Caco-2 (cell line): ENCODE measurements at regions not wholly inside any gene's neighbourhood (a gene's known extent, or its start where the extent isn't known, plus 50 kb on each side); places are given as distances from the start of the nearest gene placed in this dataset.

ENCODE experiments used
- BruUV-seq: library from RNA; stranded (reverse); fragments of 400-500 nt; replicated peaks from 2 replicates; lab custom pipeline; 2021; lab: Mats Ljungman, UMichigan
- CTCF ChIA-PET: fragments of 300-600 bp; sonication (Branson Sonifier 250); formaldehyde crosslinking; loops from one replicate; lab custom pipeline; 2022; ENCODE audit warnings: antibody characterized with exemption; lab: Charles Lee
- POLR2A ChIA-PET: fragments of 300-600 bp; sonication (Branson Sonifier 250); formaldehyde crosslinking; loops from one replicate; lab custom pipeline; 2022; ENCODE audit warnings: antibody characterized with exemption; lab: Charles Lee
- DNase-seq, 2 experiments: peaks; one replicate each; pipeline versions ENCODE4 v3.0.0 to v3.0.0-alpha.2; 2020 to 2022
- H3K27me3 ChIP-seq: replicated peaks from 2 replicates; pipeline ENCODE4 v1.6.0; 2011; ENCODE audit warnings: low read length; ENCODE audit not compliant: control insufficient read depth, insufficient read depth
- H3K36me3 ChIP-seq: 2 replicates; pipeline ENCODE4 v1.5.1; 2011; ENCODE audit warnings: low read length; ENCODE audit not compliant: control insufficient read depth, insufficient read depth
- H3K4me1 ChIP-seq: fragments of 250-450 bp; sonication (Bioruptor Pico); 2 replicates; pipeline ENCODE4 v1.5.1; 2020; ENCODE audit warnings: mild to moderate bottlenecking
- H3K4me3 ChIP-seq: 2 replicates; pipeline ENCODE4 v1.5.1; 2011; ENCODE audit warnings: low read depth, mild to moderate bottlenecking, control low read depth, low read length
- H3K9me3 ChIP-seq: fragments of 250-450 bp; sonication (Bioruptor Pico); 2 replicates; pipeline ENCODE4 v1.5.1; 2020; ENCODE audit warnings: mild to moderate bottlenecking, moderate library complexity
- H3K27ac Mint-ChIP-seq: one replicate; pipeline ENCODE4 v1.8.0; 2022; ENCODE audit warnings: mixed read lengths; ENCODE audit not compliant: unreplicated experiment
- H3K27me3 Mint-ChIP-seq: one replicate; pipeline ENCODE4 v1.8.0; 2022; ENCODE audit warnings: mixed read lengths; ENCODE audit not compliant: insufficient read depth, unreplicated experiment
- H3K36me3 Mint-ChIP-seq: one replicate; pipeline ENCODE4 v1.8.0; 2022; ENCODE audit warnings: mild to moderate bottlenecking, mixed read lengths; ENCODE audit not compliant: insufficient read depth, unreplicated experiment
- H3K4me1 Mint-ChIP-seq: one replicate; pipeline ENCODE4 v1.8.0; 2022; ENCODE audit warnings: low read depth, mixed read lengths; ENCODE audit not compliant: unreplicated experiment
- H3K4me3 Mint-ChIP-seq: one replicate; pipeline ENCODE4 v1.8.0; 2022; ENCODE audit warnings: mild to moderate bottlenecking, moderate library complexity, mixed read lengths; ENCODE audit not compliant: unreplicated experiment
- H3K9me3 Mint-ChIP-seq: one replicate; pipeline ENCODE4 v1.8.0; 2022; ENCODE audit warnings: mixed read lengths; ENCODE audit not compliant: unreplicated experiment
- intact Hi-C: fragments of 100-400 bp; cut with micrococcal nuclease; formaldehyde crosslinking; loops from one replicate; pipeline ENCODE4 v1.10.0; 2022; ENCODE audit not compliant: unreplicated experiment
- TF ChIP-seq, protein P1 (sequence below), 2 experiments: fragments of 200-600 bp in 1 of 2; IDR thresholded peaks; 1 replicate in 1 of 2; 2 replicates in 1 of 2; pipeline versions ENCODE4 v1.5.1 to v1.8.0; 2011 to 2022; ENCODE audit warnings: antibody characterized with exemption in 1 of 2, control low read depth in 1 of 2, inconsistent platforms in 1 of 2, low read depth in 1 of 2, low read length in 1 of 2, mild to moderate bottlenecking in 1 of 2, moderate library complexity in 1 of 2; ENCODE audit not compliant: insufficient read depth in 1 of 2, severe bottlenecking in 1 of 2, unreplicated experiment in 1 of 2

DNA sequence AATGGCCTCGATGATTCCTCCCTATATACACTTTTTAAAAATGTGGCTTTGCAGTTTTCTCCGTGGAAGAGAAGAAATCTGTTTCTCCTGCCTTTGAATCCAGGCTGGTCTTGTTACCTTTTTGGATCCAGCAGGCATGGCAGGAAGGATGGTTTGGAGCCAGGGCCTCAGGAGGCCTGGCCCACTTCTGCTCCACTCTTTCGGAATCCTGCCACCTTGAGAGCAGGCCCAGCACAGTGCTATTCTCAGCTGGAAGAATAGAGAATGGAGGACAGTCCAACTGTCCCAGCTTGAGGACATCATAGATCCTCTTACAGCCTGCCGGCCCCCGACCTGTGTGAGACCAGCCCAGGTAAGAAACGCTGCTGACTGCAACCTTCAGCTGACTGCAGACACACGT lies 421.5 kb downstream of the FUT8 start:
- TF ChIP-seq, protein P1, sequence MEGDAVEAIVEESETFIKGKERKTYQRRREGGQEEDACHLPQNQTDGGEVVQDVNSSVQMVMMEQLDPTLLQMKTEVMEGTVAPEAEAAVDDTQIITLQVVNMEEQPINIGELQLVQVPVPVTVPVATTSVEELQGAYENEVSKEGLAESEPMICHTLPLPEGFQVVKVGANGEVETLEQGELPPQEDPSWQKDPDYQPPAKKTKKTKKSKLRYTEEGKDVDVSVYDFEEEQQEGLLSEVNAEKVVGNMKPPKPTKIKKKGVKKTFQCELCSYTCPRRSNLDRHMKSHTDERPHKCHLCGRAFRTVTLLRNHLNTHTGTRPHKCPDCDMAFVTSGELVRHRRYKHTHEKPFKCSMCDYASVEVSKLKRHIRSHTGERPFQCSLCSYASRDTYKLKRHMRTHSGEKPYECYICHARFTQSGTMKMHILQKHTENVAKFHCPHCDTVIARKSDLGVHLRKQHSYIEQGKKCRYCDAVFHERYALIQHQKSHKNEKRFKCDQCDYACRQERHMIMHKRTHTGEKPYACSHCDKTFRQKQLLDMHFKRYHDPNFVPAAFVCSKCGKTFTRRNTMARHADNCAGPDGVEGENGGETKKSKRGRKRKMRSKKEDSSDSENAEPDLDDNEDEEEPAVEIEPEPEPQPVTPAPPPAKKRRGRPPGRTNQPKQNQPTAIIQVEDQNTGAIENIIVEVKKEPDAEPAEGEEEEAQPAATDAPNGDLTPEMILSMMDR (IDR thresholded peaks at IDR 0.05; ENCODE audit: insufficient read depth in 1 of 2, low read depth in 1 of 2, low read length in 1 of 2, severe bottlenecking in 1 of 2, unreplicated experiment in 1 of 2) = no peak
- H3K27ac Mint-ChIP-seq = no peak overlapping the region
- intact Hi-C loops = no loop called here

GRCh38 chr14:65834812-65835211 lies 422.3 kb downstream of the FUT8 start:
- no peaks in the 10 kb centered on the region for H3K36me3 ChIP-seq
- ChIA-PET POLR2A (no interaction called here), CTCF (no interaction called here)
- intact Hi-C loops = no loop called here
- no peaks in the 10 kb centered on the region for H3K27me3 ChIP-seq
- Mint-ChIP-seq H3K4me1 (no peaks in the 10 kb centered on the region), H3K27ac (no peak overlapping the region), H3K4me3 (no peak overlapping the region), H3K36me3 (no peaks in the 10 kb centered on the region), H3K9me3 (no peaks in the 10 kb centered on the region), H3K27me3 (peaks cover 18% of the 10 kb centered on the region)
- no peaks in the 10 kb centered on the region for H3K9me3 ChIP-seq
- TF ChIP-seq, protein P1 (IDR thresholded peaks at IDR 0.05; ENCODE audit: insufficient read depth in 1 of 2, low read depth in 1 of 2, low read length in 1 of 2, severe bottlenecking in 1 of 2, unreplicated experiment in 1 of 2) = no peak
- BruUV-seq = no TSS peak
- no peak overlapping the region for H3K4me3 ChIP-seq
- no peak for DNase-seq
- H3K4me1 ChIP-seq = no peaks in the 10 kb centered on the region

More for the DNA sequence above, 421.5 kb downstream of the FUT8 start:
- no peaks in the 10 kb centered on the region for H3K4me1 ChIP-seq
- H3K36me3 ChIP-seq = no peaks in the 10 kb centered on the region
- H3K9me3 ChIP-seq = no peaks in the 10 kb centered on the region
- no peak overlapping the region for H3K4me3 Mint-ChIP-seq
- CTCF ChIA-PET = interaction anchor here (0.9 kb wide), 1 partner anchor 9 kb away, joined by 3 read pairs; no protein-coding TSS in a partner anchor
- POLR2A ChIA-PET = no interaction called here
- H3K27me3 ChIP-seq = no peaks in the 10 kb centered on the region
- H3K9me3 Mint-ChIP-seq = no peaks in the 10 kb centered on the region
- DNase-seq = no peak
- H3K4me1 Mint-ChIP-seq = no peaks in the 10 kb centered on the region
- no peaks in the 10 kb centered on the region for H3K36me3 Mint-ChIP-seq
- BruUV-seq = no TSS peak
- H3K27me3 Mint-ChIP-seq = peaks cover 18% of the 10 kb centered on the region
- no peak overlapping the region for H3K4me3 ChIP-seq

DNA sequence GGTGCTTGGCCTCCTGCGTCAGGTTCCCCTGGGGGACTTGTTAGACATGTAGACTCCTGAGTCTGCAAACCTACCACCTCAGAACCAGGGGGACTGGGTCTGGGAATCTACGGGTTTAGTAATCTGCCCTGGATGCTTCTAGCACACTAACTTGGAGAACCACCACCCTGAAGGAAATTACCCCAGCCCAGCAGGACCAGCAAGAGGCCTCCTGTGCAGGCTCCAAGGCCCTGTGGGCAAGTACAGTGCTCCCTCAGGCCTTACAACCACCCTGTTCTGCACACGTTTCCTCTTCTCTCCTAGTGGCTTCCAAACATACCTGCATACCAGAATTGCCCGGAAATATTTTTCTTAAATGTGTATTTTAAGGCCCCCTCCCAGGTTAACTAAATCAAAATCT lies 423.0 kb downstream of the FUT8 start:
- no peak for DNase-seq
- TF ChIP-seq, protein P1 (IDR thresholded peaks at IDR 0.05; ENCODE audit: insufficient read depth in 1 of 2, low read depth in 1 of 2, low read length in 1 of 2, severe bottlenecking in 1 of 2, unreplicated experiment in 1 of 2) = no peak
- CTCF ChIA-PET = no interaction called here
- POLR2A ChIA-PET = no interaction called here
- Histone ChIP-seq H3K4me3 (no peak overlapping the region), H3K27me3 (no peaks in the 10 kb centered on the region), H3K9me3 (no peaks in the 10 kb centered on the region), H3K36me3 (no peaks in the 10 kb centered on the region), H3K4me1 (no peaks in the 10 kb centered on the region)
- no peaks in the 10 kb centered on the region for H3K36me3 Mint-ChIP-seq
- H3K4me3 Mint-ChIP-seq = no peak overlapping the region
- intact Hi-C loops = no loop called here
- no TSS peak for BruUV-seq
- peaks cover 12% of the 10 kb centered on the region for H3K27me3 Mint-ChIP-seq
- H3K9me3 Mint-ChIP-seq = no peaks in the 10 kb centered on the region
- H3K4me1 Mint-ChIP-seq = no peaks in the 10 kb centered on the region
- H3K27ac Mint-ChIP-seq = no peak overlapping the region
